ENCODE measurements at regions not wholly inside any gene's neighbourhood (a gene's known extent, or its start where the extent isn't known, plus 50 kb on each side); places are given as distances from the start of the nearest gene placed in this dataset.
"Not testable (repeated sequence)": the region's sequence is repeated elsewhere in the genome, so short reads cannot be mapped to it uniquely, and the experiment has no call there.

DNA sequence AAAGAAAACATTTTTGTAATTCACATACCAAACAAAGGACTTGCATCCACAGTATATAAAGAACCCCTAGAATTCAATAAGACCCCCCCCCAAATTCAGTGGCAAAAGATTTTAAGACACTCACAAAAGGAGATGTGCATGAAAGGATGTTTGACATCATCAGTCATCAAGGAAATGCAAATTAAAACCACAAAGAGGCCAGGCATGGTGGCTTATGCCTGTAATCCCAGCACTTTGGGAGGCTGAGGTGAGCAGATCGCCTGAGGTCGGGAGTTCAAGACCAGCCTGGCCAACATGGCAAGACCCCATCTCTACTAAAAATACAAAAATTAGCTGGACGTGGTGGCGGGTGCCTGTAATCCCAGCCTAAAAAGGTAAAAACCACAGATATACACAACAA is 61.3 kb downstream of the AIPL1 start:
- not testable (repeated sequence) for DNase-seq (ENCODE audit: low read depth in 2 of 2)

- no peak for DNase-seq (ENCODE audit: low read depth in 2 of 2)
Observed at GRCh38 chr17:6366221-6366666, 68.7 kb downstream of the AIPL1 start.

- DNase-seq (ENCODE audit: low read depth in 2 of 2), result peak in 1 of 2 experiments; percentile 18
Observed at GRCh38 chr17:6365200-6365943, 69.5 kb downstream of the AIPL1 start.

- no peak for DNase-seq (ENCODE audit: low read depth in 2 of 2)
Observed at GRCh38 chr17:6361733-6362132, 73.2 kb downstream of the AIPL1 start.

- no peak for DNase-seq (ENCODE audit: low read depth in 2 of 2)
Observed at GRCh38 chr17:6358131-6358530, 76.8 kb downstream of the AIPL1 start.

- no peak for DNase-seq (ENCODE audit: low read depth in 2 of 2)
Observed at GRCh38 chr17:6356562-6356961, 78.4 kb downstream of the AIPL1 start.

- no peak for DNase-seq (ENCODE audit: low read depth in 2 of 2)
Observed at GRCh38 chr17:6355196-6355595, 79.7 kb downstream of the AIPL1 start.

- no peak for DNase-seq (ENCODE audit: low read depth in 2 of 2)
Observed at GRCh38 chr17:6352801-6353560, 81.9 kb downstream of the AIPL1 start.

DNA sequence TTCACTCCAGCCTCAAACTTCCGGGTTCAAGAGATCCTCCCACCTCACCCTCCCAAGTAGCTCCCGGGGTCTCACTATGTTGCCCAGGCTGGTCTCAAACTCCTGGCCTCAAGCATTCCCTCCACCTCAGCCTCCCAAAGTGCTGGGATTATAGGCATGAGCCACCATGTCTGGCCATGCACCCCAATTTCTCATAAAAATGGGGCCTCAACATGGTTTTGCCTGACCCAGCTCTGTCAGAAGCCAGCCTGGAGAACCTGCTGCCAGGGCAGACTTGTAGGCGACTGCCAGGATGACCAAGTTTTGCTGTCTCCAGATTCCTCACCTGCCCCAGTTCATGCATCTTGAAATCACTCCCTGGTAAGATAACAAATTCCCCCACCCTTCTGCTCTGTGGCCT is 82.9 kb downstream of the AIPL1 start:
- no peak for DNase-seq (ENCODE audit: low read depth in 2 of 2)

GRCh38 chr17:6350806-6351205 is 84.1 kb downstream of the AIPL1 start:
- DNase-seq (ENCODE audit: low read depth in 2 of 2), result no peak

DNA sequence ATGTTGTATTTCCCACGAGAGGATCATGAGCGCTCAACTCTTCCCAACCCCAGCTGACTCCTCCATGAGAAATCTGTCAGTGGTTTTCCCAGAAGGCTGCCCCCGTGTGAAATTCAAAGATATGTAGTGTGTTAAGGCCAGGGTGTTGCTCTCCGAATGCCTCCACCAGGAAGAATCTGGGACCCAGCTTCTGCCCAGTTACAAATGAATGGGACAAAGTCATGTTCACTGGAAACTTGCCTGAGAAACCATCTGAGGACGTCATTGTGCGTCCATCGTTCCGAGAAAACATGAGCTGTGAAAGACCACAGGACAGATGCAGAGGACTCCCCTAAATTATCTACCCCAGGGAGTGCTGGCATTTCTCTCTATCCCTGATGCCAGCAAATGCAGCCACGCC is 86.0 kb downstream of the AIPL1 start:
- no peak for DNase-seq (ENCODE audit: low read depth in 2 of 2)

DNA sequence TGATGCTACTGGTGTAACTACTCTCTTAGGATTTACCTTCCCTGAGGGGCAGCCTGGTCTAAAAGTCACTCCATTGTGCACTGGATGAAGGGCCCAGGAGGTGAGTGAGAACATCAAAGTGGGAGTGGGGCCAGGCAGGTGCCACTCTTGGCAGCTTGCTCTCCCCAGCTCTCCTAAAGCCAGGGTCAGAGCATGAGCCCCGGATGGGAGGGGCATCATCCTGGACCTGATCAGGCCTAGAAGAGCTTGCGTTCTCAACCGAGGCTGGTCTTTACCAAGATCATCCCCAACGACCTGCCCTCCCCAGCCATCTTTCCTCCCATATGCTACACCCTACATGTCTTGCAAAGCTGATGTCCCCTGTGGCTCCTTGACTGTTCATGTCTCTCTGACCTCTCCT is 87.1 kb downstream of the AIPL1 start:
- DNase-seq (ENCODE audit: low read depth in 2 of 2), result no peak

DNA sequence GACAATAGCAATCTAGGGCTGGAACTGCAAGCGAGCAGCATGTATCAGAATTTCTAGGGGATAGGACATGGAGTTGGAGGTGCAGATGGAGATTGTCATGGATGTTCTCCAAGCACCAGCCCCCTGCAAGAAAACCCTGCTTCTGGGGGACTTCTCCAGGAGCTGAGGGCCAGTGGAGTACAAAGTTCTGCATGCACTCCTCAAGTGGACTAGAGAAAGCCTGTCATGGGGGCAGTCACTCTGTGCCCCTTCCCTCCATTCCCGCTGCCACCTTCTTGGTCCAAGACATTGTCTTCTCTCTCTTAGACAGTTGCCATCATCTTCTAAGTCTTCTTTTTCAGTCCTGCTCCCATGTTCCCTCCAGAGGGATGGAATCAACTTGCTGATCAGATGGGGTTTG is 87.9 kb downstream of the AIPL1 start:
- DNase-seq (ENCODE audit: low read depth in 2 of 2), result no peak

- DNase-seq (ENCODE audit: low read depth in 2 of 2), result no peak
Observed at GRCh38 chr17:6346156-6346786, 88.7 kb downstream of the AIPL1 start.

- no peak for DNase-seq (ENCODE audit: low read depth in 2 of 2)
Observed at GRCh38 chr17:6343736-6344135, 91.2 kb downstream of the AIPL1 start.

DNA sequence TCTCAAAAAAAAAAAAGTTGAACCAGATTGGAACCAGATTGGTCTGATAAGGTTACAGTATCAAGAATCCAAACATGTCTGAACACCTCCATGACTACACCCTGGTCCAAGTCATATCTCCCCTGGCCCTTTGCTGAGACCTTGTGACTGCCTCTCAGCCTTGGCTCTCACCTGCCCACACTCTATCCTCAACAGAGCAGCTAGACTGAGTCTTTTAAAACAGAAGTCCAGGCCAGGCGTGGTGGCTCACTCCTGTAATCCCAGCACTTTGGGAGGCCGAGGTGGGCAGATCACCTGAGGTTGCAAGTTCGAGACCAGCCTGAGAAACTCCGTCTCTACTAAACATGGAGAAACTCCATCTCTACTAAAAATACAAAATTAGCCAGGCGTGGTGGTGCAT is 91.7 kb downstream of the AIPL1 start:
- no peak for DNase-seq (ENCODE audit: low read depth in 2 of 2)

DNA sequence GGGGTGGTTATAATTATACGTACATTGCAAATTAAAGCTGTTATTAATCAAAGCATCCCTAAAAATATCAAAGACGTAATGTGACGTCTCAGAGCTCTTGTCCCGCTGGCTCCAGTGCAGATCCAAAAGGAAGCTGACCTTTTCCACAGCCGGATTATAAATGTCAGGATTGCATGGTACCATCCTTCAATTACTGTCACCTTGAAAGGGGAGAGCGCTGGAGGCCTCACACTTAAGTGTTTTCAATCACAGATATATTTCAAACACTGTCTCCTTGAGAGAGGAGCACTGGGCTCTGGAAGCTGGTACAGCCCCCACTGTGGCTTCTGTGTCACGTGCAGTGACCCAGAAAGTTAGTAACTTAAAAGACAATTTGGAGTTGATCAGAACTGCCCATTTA is 94.2 kb downstream of the AIPL1 start:
- DNase-seq (ENCODE audit: low read depth in 2 of 2), result no peak

- no peak for DNase-seq (ENCODE audit: low read depth in 2 of 2)
Observed at GRCh38 chr17:6334386-6334785, 100.5 kb downstream of the AIPL1 start.

DNA sequence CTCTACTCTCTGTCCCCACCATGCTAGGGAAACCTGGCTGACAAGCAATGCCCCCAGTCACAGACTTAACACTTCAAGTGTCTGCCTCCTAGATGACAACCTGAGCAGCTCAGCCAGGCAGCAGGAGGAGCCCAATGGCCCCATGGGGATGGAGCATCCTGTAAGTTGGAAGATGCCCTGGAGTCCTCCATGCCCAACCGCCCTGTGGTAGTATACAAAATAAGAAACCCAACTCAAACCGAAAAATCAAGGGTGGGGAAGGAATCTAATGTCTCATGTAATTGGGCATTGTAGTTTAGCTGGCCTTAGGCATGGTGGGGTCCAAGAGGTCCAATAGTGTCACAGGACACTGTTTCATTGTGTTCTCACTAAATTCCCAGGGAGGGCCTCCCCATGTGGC is 104.0 kb downstream of the AIPL1 start:
- DNase-seq (ENCODE audit: low read depth in 2 of 2), result no peak

DNA sequence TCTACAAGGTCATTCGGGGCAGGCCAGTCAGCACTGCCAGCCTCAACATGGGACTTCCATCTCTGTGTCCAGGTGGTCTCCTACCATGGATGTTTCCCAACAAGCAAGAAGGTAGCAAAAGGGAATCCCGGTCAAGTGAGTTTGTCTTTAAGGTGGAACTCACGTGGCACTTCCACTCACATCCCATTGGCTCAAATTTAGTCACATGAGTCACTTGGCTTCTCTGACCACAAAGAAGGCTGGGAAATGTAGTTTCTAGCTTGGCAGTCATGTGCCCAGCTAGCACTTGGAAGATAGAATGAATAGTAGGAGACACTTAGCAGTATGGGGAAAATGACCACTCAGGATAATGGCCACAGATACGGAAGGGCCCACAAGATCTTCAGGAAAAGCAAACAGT is 106.6 kb downstream of the AIPL1 start:
- DNase-seq (ENCODE audit: low read depth in 2 of 2), result no peak

- no peak for DNase-seq (ENCODE audit: low read depth in 2 of 2)
Observed at GRCh38 chr17:6327007-6327406, 107.9 kb downstream of the AIPL1 start.

GRCh38 chr17:6326483-6326882 is 108.4 kb downstream of the AIPL1 start:
- no peak for DNase-seq (ENCODE audit: low read depth in 2 of 2)

DNA sequence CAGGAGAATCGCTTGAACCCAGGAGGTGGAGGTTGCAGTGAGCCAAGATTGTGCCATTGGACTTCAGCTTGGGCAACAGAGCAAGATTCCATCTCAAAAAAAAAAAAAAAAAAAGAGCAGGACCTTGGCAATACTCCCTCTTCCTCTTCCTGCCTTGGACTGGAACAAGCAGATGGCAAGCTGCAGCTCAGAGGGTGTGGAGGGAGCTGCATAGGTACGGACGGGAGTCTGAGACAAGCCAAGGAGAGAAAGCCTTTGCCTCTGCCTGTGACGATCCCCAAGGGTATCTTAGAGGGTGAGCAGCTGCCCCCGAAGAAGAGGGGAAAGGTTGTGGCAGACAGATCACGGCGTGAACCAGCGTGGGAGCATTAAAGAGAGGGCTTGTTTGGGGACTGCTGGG is 109.2 kb downstream of the AIPL1 start:
- no peak for DNase-seq (ENCODE audit: low read depth in 2 of 2)

Measured in fibroblast of skin of left biceps (primary cell).